GM21423 (cell line): ENCODE measurements at regions not wholly inside any gene's neighbourhood (a gene's known extent, or its start where the extent isn't known, plus 50 kb on each side); places are given as distances from the start of the nearest gene placed in this dataset.
"Not testable (repeated sequence)": the region's sequence is repeated elsewhere in the genome, so short reads cannot be mapped to it uniquely, and the experiment has no call there.

Source experiments
- ATAC-seq: cut with Tn5 transposase; IDR thresholded peaks from one replicate; pipeline ENCODE4 v1.9.1; 2021; ENCODE audit warnings: mild to moderate bottlenecking, moderate library complexity; ENCODE audit not compliant: unreplicated experiment

DNA sequence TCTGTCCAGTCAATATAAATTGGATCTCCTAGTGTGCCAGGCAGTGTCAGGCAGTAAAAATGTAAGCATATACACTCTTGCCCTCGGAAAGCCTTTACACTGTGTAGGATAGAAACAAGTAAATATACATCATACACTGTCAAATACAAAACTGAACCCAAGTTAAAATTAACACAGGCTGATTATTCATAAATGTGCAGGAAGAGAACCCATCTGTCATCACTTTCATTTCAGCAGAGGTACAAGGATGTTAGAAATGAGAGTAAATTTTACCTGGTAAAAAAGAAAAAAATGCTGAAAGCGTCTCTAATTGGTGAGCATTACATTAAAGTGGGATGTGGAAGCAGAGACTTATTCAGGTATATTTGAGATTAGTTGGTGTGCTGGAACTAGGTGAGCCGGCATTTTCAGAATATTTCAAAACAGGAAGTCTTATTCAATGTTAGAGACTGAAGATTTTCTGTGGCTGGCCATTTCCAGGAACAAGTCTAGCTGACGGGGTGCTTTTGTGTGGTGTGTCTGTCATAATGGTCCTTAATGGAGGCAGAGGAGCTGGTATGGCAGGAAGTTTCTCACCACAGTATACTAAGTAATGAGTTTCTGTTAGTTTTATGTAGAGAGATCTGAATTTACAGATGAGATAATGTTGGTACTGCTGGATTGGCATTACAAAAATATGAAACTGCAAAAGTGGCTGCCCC is 192.6 kb downstream of the CASP12 start:
- peak; percentile 100 for ATAC-seq

DNA sequence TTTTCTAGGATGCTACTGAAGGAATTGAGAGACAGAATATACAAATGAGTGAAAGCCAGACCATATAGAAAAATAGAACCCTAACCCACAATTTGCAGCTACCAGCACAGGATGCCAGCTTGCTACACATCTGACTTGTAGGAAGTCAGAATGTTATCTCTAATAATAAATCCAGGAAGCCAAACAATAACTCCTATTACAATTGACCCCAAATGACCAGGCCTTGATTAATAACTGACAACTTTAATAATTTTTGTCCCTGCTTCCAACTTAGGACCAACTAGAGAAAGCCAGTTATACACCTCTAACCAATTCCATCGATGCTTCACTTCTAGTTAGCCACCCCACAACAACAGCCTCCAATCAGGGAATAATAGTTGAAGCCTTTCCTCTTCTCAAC is 193.4 kb downstream of the CASP12 start:
- ATAC-seq = no peak

DNA sequence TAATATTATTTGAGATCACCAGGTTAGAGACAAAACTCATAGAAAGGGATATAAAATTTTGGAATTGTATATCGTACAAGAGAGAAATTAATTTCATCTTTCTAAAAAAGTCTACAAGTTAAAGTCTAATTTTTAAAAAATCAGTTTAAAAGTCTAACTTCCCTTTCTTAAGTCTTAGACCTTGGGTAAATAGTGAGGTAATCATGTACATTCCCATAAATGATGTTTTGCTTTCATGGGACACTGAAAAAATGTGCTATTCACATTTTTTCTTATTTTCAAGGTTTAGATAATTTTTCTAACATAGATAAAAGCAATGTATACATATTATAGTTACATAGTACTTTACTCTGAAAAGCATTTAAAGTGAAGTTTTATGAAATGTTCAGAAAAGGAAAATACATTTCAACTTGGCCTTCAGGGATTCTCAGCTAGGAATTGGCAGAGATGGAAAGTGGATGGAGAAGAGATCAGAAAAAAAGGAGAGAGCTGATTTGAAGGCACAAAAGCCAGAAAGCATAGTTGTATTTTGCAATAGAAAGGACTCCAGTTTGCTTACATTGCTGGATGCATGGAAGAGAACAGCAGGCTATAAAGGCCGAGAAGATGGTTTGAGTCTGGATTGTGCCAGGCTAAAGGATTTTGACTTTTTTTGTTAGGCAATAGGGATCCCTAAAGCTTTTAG is 194.0 kb downstream of the CASP12 start:
- ATAC-seq = no peak

DNA sequence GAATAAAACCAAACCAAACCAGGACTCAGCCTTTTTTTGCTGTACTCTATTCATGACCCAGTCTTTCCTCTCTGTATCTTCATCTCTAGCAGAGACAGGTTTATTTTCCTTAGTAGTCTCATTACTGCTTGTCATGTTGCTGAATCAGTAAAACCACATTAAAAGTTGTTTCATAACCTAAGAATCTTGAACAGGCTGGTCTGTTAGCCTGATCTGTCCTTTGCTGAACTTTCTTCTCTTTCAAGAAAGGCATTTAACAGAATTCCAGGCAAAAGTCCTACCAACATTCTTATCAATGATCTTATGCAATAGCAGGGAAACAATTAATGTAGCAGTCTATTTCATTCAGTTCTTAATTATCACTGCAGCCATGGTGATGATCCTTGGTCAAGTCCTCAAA is 197.7 kb downstream of the CASP12 start:
- ATAC-seq = no peak

DNA sequence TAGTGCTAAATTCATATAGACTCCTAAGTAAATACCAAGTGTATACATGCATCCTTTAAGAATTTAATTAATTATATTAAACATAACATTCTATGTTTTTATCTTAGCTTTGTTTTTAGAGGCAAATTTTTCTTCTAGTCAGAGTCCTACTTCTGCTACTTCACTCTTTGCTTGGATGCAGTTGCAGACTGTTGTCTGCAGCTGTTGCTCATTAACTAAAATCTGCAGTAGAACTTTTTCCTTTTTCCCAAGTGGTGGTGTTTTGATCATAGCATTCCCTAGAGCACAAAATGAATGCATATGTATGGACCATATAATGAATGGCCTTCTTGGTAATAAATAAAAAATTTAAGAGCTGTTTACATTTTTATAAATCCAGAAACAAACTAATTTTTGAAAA is 198.3 kb downstream of the CASP12 start:
- ATAC-seq = no peak

DNA sequence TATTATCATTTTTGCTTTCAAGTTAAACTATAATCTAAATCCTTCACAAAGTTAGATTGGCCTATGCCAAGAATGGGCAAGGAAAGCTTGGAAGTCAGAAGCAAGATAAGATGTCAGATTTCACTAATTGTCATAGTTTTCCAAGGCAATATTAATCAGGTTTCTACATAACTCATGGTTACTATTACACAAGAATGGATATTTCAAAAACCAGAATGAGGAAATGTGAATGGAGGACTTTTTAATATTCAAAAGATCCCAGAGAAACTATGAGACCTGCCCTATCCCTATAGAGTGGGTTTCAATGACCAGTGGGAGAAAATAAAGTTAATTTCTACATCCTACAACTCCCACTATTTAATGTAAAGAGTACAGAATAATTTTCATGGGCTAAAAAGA is 203.2 kb downstream of the CASP12 start:
- no peak for ATAC-seq

DNA sequence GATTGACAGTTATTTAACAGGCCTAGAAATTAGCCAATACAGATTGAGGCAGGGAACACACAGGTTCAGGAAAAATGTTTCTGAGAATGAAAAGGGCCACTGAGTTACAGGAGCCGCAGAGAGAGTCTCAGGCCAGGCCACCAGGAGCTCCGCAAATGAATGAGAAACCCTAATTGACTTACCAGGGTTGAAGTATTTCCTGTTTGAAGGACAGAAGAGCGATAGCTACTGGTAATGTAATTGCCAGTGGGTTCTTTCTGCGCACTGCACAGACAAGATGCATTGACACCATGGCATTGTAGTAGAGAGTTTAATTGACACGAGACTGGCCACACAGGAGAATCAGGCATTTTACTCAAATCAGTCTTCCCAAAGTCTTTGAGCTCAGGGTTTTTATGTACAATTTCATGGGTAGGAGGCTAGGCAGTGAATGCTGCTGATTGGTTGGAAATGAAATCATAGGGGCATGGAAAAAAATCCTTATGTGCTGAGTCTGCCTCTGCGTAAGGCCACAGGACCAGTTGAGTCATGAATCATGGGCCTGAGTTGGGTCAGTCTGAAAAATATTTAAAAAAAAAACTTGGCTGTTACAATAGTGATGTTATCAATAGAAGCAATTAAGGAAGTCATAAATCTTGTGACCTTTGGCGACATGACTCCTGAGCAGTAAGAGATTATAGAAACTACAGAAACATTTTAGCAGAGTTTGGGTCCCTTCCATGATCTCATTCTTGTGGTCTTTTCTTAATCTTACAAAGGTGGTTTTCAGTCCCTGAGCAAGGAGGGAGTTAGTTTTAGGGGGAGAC is 203.8 kb downstream of the CASP12 start:
- no peak for ATAC-seq

DNA sequence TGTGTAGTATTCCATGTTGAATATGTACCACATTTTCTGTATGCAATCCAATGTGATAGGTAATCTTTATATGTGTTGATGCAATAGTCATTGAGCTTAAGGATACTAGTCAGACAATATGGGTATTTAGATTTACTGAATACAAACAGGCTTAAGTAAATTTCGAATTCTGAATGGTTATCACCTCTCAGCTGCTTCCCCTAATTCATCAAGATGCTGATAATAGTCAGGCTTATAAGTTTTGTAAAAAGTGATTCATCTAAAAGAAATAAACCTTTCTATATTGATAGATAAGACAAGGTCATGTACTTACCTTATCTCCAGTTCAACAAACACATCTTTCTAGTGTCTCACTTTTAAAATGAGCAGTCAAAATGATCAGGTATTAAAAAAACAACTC is 205.5 kb downstream of the CASP12 start:
- ATAC-seq = no peak

DNA sequence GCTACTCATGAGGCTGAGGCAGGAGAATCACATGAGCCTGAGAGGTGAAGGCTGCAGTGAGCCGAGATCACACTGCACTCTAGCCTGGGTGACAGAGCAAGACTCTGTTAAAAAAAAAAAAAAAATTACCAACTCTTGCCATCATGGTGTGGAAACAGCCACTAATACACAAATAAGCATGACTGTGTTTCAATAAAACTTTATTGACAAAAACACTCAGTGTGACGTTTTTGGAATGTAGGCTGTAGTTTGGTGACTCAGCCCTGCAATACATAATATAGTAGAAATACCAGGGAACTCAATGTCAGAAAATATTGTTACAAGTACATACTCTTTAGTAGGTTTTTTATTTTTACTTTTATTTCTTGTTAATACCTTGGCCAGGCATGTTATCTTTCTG is 207.1 kb downstream of the CASP12 start:
- ATAC-seq = no peak

DNA sequence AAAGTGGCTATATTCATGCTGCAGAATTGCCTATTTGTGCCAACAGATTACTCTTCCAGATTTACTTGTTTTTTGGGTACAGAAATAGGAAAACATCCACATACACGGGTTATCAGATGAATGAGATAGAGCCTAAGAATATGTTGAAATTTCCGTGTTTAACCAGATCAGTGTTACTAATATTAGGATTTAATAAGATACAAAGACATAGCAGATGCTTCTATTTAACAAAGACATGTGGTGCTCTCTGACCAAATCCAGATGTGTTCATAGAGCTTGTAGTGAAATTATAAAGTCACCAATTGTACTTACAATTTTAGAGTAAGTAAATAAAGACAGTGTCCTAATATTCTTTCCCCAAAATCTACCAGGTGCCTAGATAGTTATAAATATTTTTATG is 208.0 kb downstream of the CASP12 start:
- no peak for ATAC-seq

DNA sequence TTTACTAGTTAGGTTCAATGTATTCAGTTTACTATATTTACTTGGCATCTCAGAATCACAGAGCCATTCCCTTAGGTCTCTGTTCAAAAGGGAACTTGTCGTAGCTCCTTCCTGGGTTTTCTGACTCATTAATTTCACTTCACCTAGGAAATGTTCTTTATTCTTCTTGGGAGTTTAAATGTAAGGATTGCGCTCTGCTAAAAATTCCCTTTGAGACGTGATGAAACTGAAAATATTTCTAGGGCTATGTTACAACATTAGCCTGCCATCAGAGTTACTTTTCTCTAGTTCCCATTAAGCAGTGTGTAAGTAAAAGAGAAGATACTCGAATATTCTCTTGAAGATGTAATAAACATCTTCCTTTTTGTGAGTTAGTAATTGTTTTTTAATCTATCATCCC is 209.5 kb downstream of the CASP12 start:
- ATAC-seq = no peak

DNA sequence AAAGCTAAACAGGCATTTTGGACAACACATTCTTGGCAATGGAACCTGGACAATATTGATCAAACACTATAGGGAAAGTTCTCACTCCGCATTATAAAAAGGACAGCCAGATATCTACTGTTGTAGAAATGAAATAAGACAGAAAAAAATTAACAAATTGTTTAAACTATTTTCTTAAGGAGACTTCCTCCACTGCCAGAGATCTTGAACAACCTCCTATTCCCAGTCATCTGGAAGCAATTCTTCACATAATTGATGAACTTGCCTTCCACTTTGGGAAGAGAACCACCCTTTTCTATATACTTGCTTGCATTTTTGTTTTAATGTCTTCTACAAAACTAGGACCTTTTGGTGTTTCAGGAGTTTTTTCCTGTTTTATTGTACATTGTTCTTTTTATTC is 216.1 kb downstream of the CASP12 start:
- ATAC-seq = no peak

DNA sequence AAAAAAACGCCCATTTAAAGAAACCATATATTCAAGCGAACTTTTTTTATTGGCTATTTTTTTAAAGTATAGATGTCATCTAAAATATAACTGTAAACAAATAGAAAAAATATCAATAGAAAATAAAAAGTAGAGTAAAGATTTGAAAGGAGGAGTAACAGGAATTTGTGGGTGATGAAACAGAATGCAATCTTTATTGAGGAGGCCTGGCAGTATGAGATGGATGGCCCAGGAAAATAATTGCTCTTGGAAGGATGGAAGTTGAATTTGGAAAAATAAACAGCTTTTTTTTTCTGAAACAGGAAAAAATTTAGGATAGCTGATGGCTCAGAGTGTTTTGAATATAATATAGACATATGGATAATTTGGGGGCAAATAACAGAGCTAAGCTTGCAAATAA is 219.0 kb downstream of the CASP12 start:
- no peak for ATAC-seq

DNA sequence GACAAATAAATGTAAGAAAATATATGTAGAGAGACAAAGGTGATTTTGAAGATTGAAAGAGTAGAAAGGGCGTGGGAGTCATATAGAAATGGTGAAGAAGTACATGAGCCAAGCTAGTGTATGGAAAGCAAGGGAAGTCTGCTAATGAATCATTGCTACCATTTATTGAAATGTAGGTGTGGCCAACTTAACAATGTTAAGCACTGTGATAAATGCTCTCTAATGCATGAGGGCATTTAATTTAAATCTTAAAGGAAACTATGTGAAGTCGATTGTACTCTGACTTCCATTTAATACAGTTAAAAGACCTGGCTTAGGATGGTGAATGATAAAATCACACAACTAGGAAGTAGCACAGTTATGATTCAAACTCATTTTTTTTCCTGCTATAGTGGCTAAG is 219.9 kb downstream of the CASP12 start:
- ATAC-seq = no peak

DNA sequence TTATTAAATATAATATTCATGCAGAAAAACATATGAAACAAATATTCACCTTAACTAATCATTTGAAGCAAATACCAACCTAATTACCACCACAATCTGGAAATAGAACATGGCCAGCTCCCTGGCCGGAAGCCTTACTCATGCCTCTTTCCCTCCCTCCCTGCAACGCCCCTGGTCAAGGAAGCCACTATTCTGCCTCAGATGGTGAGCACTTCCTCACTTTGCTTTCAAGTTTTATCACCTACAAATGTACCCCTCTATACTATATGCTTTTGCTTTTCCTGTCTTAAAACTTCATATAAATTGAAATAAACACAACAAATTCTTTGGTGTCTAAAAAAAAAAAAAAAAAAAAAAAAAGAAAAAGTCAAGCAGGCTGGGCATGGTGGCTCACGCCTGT is 221.2 kb downstream of the CASP12 start:
- not testable (repeated sequence) for ATAC-seq

DNA sequence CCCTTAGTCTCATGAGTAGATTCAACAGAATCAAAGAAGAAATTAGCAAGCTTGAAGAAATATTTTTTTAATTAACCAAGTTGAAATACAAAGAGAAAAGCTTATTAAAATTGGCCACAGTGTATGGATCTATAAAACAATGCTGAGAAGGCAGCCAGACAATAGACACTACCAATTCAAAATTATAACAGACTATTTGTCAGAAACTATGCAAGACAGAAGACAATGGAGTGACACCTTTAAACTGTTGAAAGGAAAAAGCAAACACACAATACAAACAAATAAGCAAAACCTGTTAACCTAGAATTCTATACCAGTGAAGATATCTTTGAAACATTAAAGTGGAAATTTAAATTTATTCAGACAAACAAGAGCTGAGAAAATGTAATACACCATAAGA is 225.4 kb downstream of the CASP12 start:
- ATAC-seq = no peak

DNA sequence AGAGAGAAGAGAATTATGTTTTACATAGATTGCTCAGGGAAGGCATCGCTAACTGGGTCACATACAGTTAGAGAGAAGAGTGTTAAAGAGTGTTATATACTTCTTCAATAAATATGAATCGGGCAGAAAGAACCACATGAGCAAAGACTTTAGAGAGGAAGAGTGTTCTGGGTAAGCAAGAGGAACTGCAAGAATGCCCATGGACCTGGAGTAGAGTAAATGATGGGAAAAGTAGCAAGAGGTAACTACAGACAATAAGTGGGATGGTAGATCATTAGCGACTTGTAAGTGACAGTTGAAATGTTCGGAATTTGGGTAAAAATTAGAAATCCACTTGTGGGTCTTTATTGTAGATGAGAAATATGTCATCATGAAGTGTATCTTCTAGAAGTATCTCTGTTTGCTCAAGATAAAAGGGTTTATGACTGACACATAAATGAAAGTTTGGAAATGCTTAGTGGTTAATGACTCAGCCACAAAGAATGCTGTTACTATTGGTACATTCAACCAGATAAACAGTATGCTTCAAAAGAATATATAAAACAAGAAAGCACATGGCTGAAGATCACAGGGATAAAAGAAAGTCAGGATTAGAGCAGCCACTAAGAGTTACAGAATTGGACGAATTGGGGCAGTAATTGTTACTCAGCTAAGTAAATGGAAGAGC is 229.3 kb downstream of the CASP12 start:
- ATAC-seq = no peak

DNA sequence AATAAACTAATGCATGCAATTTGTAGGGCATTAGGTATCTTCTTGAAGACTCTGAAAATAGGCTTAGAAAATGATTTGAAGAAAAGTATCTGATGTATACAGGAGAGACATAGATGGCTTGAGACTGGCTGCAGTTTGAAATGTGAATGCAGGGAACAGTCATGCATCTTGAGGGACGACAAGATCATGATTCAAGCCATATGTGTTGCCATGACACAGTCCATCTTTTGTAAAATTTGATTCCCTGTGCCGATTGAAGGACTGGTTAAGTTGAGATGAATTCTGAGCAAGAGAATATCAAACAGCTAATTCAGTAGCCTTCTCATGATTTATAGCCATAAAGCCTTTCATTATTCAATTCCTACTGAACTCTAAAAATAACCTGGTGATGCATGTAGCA is 231.6 kb downstream of the CASP12 start:
- ATAC-seq = no peak

DNA sequence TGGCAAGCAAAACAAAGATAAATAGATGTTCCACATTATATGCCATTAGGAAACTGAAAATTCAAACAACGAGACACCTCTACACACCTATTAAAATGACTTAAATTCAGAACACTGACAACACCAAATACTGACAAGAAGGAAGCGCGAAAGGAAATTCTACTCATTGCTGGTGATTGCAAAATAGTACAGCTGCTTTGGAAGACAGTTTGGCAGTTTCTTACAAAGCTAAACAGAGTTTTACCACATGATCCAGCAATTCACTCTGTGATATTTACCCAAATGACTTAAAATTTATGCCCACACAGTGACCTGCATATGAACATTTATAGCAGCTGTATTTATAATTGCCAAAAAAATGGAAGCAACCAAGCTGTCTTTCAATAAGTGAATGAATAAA is 232.6 kb downstream of the CASP12 start:
- ATAC-seq = no peak

DNA sequence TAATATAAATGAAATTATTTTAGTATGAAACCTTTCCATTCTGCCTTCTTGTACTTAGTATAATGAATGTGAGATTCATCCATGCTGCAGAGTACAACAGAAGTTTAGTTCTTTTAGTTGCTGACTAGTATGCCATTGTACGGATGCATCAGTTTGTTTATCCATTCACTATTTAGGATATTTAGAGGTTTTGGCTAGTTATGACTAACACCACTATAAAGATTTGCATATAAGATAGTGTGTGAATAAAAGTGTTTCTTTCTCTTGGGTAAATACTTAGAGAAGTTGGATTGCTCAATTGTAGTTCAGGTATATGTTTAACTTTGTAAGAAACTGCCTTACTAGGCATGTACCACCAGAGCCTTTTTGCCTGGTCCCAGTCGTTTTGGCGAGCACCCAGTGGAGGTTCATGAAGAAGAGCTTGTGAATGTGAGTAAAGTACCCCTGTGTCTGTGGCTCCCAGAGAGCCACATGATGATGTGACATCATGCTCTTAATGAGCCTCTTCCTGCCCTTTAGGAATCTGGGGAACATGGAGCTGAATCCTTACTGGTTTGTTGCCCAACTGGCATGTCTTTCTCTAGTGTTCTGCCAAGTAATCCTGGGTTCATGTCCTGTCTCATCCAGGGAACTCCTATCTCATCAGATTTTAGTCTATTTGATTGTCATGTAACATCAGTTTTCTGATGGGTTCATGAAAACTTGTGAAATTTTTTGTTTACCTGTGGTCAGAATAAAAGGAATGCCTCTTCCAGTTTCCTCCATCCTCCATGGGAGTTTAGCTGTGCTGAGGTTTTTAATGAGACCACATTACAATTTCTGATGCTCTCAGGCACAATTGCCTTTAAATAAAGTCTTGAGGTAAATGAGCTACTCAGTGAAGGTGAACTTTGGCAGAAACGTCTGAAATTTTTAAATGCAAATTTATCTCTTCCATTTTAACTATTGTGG is 234.8 kb downstream of the CASP12 start:
- no peak for ATAC-seq
